DMS53 treated with DMSO at 0.1 percent for 48 hours (cell line): ENCODE measurements at regions not wholly inside any gene's neighbourhood (a gene's known extent, or its start where the extent isn't known, plus 50 kb on each side); places are given as distances from the start of the nearest gene placed in this dataset.

ENCODE experiments used
- DNase-seq: peaks from one replicate; lab custom pipeline; 2025; ENCODE audit not compliant: unreplicated experiment; lab: John Stamatoyannopoulos, UW

- no peak for DNase-seq
Measured at GRCh38 chr9:23426144-23426543, 399.9 kb downstream of the ELAVL2 start.

GRCh38 chr9:23431459-23431858 is 394.6 kb downstream of the ELAVL2 start:
- no peak for DNase-seq

GRCh38 chr9:23434654-23435053 is 391.4 kb downstream of the ELAVL2 start:
- no peak for DNase-seq

DNA sequence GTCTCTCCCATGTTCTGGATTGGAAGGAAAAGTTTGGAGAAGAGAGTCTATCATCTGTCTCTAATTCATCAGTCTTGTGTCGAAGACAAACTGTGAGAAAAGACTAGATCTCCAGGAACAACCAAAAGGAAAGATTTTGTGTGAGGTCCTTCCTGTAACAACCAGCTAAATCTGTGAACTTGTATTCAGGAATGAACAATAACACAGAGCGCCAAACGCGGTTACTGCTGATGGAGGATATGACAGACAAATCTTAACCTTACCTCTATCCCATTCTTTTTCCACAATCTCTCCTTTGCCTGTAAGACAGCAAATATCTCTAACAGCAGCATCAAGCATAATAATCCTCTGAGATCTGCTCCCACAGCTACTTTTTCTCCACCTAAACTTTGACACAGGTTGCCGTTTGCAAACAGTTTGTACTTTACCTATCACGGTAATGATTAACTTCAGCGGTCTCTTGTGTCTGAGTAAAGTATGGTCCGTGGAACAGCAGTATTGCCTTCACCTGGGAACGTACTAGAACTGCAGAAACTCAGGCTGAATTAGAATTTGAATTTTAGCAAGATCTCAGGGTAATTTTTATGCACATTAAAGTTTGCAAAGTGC is 387.6 kb downstream of the ELAVL2 start:
- peak; percentile 9 for DNase-seq

DNA sequence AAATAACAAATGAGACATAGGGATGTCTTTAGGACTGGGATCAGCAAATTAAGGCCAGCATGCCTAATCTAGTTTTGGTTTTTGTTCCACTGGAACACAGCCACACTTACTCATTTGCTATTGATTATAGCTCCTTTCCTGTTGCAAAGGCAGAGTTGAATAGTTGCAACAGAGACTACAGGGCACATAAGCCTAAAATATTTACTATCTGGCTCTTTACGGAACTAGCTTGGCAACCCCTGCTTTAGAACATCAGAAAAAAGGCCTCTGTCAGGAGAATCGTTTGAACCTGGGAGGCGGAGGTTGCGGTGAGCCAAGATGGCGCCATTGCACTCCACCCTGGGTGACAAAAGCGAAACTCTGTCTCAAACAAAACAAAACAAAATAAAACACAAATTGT is 384.8 kb downstream of the ELAVL2 start:
- no peak for DNase-seq

DNA sequence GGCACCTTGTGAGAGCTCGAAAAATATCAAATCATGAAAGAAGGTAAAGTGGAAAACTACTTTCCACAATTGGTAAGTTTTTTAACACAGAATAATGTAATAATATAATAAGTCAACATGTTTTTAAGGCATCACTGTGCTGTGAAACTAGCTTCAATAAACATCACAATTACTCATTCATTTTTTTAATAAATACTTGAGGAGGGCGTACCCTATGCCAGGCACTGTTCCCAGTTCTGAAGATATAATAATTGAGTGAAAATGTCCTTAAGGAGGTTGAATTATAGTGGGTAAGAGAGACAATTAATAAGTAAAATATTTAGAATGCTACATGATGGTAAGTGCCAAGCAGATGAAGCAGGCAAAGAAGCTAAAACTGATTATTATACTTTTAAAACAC is 381.4 kb downstream of the ELAVL2 start:
- DNase-seq: no peak

- no peak for DNase-seq
Measured at GRCh38 chr9:23447166-23447565, 378.9 kb downstream of the ELAVL2 start.

DNA sequence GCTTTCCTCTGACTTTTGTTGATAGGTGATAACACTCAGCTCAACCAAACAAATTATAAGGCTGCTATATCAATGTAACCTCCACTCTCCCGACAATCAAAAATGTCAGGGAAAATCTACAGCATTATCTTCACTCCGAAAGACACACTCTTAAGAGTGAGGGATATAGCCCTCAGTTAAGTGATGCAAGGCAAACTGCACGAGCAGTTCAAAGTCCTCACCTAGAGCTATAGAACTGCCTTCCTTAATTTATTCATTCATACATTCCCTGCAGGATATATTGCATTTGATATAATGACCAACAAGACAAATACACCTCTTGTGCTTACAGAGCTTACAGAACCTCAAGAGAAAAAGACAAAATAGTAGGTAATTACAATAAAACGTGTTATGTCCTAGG is 378.1 kb downstream of the ELAVL2 start:
- no peak for DNase-seq

DNA sequence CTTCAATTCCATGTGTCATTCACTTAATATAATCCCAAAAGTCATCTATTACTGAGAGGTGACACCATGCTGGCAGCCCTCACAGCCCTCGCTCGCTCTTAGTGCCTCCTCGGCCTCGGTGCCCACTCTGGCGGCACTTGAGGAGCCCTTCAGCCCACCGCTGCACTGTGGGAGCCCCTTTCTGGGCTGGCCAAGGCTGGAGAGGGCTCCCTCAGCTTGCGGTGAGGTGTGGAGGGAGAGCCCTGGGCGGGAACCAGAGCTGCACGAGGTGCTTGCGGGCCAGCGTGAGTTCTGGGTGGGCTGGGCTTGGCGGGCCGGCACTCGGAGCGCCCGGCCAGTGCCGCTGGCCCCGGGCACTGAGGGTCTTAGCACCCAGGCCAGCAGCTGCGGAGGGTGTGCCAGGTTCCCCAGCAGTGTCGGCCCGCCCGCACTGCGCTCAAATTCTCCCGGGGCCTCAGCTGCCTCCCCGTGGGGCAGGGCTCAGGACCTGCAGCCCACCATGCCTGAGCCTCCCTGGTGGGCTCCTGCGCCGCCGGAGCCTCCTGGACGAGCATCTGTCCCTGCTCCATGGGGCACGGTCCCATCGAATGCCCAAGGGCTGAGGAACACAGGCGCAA is 374.1 kb downstream of the ELAVL2 start:
- no peak for DNase-seq

- DNase-seq: no peak
Measured at GRCh38 chr9:23464275-23464674, 361.8 kb downstream of the ELAVL2 start.

DNA sequence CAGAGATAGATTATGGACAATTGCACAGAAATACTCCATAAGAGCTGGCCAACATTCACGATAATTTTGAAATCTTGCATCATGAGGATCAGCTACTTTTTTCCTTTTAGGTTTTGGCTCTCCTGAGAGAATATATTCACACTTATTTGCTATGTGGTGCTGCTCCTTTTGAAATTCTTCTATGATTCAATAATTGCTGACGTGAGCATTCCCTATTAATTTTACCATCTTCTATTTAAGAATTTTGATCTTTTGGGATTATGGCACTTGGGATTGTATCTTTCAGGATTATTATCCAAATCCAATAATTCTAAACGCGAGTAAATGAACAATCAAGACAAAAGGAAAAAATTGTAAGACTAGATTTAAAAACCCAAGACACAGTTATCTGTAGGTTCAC is 358.8 kb downstream of the ELAVL2 start:
- no peak for DNase-seq

DNA sequence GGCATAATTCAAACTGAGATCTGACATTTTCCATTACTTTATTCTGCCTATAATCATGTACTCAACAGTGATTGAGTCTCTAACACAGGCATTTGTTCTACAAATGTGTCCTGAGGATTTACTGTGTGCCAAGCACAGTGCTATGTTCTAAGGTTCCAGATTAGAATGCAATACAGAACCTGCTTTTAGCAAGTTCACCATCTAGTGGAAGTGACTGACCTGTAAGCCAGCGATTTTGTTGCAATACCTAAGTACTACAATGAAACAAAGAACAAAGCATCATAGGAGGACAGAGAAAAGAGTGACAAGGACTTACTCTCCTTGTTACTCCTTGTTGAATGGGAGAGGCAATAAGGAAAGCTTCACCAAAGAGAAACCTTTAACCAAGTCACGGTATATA is 348.1 kb downstream of the ELAVL2 start:
- DNase-seq: no peak

DNA sequence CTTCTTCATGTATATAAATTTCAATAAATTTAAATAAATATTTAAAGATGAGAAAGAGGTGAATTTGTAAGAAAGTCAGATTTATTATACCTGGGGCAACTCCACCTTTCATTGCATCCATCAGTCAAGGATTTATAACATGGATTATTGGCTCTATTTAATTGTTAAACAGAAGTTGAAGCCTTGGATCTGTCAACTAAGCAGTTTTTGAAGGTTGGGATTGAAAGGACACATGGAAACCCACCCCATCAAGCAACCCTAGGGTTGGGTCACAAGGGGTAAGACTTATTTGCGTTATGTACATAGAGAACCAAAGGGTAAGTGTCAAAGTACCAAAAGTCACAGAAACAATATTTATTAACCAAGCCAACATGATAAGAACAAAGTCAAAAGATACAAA is 342.5 kb downstream of the ELAVL2 start:
- DNase-seq: no peak

- DNase-seq: peak; percentile 51
Measured at GRCh38 chr9:23492126-23493002, 333.7 kb downstream of the ELAVL2 start.

GRCh38 chr9:23493219-23493618 is 332.8 kb downstream of the ELAVL2 start:
- DNase-seq: no peak

GRCh38 chr9:23496489-23497136 is 329.4 kb downstream of the ELAVL2 start:
- no peak for DNase-seq

DNA sequence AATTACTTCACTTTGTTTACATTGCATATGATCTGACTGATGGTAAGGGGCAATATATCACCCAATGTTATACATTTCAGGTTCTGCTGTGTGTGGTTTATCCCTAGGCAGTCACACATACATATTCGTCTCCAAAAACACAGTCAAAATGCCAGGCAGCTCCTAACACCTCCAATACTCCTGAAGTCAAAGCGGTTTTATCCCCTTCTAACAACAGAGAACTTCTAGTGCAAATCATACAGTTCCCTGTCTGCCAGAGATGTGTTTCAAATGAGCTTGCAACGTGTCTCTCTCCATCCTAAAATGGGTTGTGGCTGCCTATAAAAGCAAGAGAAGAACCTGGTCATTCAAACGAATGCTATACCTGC is 328.9 kb downstream of the ELAVL2 start:
- DNase-seq: no peak

DNA sequence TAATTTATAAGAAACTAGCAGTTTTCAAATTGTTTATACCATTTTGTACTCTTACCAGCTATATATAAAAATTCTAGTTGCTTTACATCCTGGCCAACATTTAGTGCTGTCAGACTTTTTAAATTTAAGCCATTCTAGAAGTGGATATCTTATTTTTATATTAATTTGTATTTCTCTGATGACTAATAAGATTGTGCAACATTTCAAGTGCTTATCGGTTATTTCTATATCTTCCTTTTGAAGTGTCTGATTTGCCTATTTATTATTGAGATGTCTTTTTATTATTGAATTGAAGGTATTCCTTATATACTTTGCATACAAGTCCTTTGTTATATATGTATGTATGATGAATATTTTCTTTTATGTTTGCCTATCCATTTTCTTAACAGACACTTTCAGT is 324.0 kb downstream of the ELAVL2 start:
- DNase-seq: no peak

- DNase-seq: no peak
Measured at GRCh38 chr9:23522952-23523351, 303.1 kb downstream of the ELAVL2 start.

DNA sequence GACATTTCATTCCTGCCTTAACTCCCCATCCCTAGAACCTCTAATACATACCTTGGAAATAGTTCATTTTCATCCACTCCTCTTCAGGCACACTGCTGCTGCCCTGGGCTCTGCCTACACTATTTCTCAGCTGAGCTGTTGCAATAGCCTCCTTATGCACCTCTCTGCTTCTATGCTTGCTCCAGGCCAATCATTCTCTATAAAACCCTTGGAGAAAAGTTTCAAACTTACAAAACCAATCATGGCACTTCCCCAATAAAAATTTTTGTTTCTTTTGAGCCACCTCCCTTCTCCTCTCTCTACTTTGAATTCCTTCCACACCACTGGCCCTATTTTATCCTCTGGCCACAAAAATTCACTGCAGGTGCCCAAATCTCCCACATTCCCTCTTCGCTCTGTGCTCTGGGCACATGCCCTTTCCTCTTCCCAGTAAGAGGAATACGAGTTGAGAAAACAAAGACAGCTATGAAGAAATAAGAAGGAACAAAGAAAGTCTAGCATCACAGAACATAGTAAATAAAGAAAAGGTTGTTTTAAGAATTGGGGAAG is 301.4 kb downstream of the ELAVL2 start:
- no peak for DNase-seq

GRCh38 chr9:23526806-23527205 is 299.2 kb downstream of the ELAVL2 start:
- DNase-seq: no peak

GRCh38 chr9:23532282-23532681 is 293.8 kb downstream of the ELAVL2 start:
- no peak for DNase-seq
